GM12873 (cell line): ENCODE measurements at regions not wholly inside any gene's neighbourhood (a gene's known extent, or its start where the extent isn't known, plus 50 kb on each side); places are given as distances from the start of the nearest gene placed in this dataset.

Experiments used
- TF ChIP-seq, protein P1 (sequence below): IDR thresholded peaks from 2 replicates; pipeline ENCODE4 v1.5.1; 2012; ENCODE audit warnings: low read depth, mild to moderate bottlenecking, moderate library complexity, low read length, control low read depth; ENCODE audit not compliant: insufficient read depth; ENCODE audit errors: missing control alignments

DNA sequence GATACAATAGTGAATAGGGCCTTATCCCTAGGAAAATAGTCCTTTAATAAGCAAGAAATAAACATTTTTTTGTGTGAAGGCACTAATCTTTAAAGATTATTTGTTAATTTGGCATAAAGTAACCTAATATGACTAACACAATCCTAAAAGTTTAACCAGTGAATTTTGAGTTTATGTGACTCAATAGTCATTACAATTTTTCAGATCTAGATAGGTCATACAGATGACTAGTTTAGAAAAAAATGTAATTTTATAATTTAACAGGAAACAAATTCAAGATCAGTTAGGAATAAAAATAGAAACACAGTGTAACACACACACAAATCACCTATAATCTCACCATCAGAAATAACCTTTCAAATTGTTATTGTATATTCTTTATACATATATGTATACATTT is 620.7 kb upstream of the ALCAM start:
- TF ChIP-seq, protein P1, sequence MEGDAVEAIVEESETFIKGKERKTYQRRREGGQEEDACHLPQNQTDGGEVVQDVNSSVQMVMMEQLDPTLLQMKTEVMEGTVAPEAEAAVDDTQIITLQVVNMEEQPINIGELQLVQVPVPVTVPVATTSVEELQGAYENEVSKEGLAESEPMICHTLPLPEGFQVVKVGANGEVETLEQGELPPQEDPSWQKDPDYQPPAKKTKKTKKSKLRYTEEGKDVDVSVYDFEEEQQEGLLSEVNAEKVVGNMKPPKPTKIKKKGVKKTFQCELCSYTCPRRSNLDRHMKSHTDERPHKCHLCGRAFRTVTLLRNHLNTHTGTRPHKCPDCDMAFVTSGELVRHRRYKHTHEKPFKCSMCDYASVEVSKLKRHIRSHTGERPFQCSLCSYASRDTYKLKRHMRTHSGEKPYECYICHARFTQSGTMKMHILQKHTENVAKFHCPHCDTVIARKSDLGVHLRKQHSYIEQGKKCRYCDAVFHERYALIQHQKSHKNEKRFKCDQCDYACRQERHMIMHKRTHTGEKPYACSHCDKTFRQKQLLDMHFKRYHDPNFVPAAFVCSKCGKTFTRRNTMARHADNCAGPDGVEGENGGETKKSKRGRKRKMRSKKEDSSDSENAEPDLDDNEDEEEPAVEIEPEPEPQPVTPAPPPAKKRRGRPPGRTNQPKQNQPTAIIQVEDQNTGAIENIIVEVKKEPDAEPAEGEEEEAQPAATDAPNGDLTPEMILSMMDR, result no peak

DNA sequence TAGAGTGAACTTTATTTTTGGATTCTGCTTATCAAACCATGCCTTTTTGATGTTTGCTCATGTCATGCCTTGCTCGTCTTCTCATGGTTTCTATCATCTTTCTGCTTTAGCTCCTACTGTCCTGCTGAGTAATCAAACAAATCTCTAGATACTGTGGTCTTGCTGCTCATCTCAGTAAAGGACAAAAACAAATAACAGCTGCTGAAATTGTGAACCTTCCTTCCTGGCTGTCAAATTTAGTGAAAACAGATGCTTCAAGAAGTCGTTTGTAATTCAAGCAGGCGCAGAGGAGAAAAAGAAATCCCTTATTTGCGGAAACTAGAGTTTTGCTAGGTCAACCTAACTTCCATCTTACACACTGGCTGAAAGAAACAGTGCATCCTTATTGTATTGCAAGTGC is 616.1 kb upstream of the ALCAM start:
- TF ChIP-seq, protein P1, result no peak

DNA sequence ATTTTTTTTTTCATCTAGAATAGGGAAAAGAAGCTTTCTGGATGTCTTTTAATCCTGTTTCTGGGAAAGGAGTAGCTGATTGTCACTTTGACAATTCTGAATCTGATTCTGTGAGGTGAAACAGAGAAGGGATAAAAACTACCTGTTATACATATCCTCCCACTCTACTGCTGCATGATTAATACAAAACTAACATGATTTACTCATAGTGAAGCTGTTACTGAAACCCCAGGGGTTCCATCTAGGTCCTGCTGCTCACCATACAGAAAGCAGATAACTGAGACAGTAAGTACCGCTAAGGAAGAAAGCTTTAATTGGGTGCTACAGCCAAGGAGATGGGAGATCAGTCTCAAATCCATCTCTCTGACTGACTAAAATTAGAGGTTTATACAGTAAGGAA is 610.9 kb upstream of the ALCAM start:
- TF ChIP-seq, protein P1, result no peak

DNA sequence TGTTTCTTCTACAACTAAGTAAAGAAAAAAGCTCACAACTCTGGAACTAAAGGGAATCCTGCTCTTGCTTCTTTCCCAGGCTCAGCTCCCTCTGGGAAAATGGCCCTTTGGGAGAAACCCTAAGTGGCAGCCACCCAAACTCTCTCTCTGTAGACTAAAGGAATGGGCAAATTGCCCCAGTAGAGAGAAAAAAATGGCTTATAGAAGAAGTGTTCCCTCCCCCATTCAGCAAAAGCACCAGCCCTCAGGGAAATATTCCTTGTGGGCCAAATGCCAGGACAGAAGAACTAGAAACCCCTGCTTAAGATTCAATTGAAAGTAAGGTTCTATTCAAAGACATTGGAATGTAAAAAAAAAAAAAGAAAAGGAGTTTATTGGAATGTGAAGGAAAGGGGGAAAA is 603.7 kb upstream of the ALCAM start:
- TF ChIP-seq, protein P1, result no peak

DNA sequence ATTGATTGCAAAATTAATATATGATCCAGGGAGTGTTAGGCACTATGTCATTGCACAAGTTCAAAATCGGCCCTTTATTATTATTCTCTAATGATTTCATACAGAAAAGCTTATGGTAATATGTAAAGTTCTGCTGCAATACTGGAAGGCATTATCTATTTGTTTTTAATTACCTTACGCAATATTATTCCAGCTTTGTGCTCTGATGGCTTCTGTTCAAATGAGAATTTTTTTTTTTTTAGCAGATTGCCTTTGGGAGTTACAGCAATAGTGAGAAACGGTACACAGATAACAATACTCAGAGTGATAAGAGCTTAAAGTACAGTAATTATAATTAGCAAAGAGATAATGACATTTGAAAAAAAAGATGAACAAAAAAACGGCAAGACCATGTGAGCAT is 602.2 kb upstream of the ALCAM start:
- TF ChIP-seq, protein P1, result no peak

DNA sequence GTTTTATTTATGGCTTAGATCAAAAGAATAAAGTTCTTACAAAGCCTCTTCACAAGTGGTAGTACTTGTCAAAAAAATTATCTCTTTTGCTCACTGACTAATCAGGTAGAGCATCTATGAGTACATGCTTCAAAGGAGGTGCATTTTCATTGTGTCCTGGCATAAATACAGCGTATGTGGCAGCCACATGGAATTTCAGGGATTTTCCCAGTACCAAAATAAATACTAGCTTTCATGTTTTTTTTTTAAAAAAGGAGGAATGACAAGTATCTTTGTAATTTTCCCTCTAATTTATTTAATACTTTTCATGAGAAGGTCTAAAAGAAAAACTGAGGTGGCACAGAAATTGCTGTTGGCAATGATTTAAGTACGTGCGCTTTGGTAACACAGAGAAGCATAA is 597.8 kb upstream of the ALCAM start:
- TF ChIP-seq, protein P1, result no peak

DNA sequence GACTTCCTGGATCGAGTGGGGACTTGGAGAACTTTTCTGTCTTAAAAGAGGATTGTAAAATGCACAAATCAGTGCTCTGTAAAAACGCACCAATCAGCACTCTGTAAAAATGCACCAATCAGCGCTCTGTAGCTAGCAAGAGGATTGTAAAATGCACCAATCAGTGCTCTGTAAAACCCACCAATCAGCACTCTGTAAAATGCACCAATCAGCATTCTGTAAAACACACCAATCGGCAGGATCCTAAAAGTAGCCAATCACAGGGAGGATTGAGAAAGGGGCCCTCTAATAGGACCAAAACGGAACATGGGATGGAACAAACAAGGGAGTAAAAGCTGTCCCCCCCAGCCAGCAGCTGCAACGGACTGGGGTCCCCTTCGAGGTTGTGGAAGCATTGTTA is 587.4 kb upstream of the ALCAM start:
- TF ChIP-seq, protein P1, result no peak
